ENCODE measurements at regions not wholly inside any gene's neighbourhood (a gene's known extent, or its start where the extent isn't known, plus 50 kb on each side); places are given as distances from the start of the nearest gene placed in this dataset.

DNA sequence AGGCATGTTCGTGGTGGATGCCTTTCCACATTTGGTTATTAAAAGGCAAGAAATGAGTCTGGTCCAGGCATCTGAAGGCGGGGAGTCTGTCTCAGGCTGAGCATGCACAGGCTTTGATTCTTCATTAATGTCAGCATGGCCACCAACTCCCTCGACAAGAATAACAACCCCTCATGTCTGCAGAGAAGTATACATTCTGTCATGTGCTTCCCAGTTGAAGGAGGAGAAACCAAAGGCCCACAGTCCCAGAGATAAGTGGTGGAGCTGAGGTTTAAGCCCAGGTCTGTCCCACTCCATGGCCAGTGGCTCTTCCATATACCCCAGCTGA lies 61.6 kb upstream of the LAPTM5 start:
- TF ChIP-seq TCF12 (IDR thresholded peaks at IDR 0.05; ENCODE audit: low read depth), result no peak
- no peak for TF ChIP-seq TEAD4 (IDR thresholded peaks at IDR 0.05)
- TF ChIP-seq, protein P1, sequence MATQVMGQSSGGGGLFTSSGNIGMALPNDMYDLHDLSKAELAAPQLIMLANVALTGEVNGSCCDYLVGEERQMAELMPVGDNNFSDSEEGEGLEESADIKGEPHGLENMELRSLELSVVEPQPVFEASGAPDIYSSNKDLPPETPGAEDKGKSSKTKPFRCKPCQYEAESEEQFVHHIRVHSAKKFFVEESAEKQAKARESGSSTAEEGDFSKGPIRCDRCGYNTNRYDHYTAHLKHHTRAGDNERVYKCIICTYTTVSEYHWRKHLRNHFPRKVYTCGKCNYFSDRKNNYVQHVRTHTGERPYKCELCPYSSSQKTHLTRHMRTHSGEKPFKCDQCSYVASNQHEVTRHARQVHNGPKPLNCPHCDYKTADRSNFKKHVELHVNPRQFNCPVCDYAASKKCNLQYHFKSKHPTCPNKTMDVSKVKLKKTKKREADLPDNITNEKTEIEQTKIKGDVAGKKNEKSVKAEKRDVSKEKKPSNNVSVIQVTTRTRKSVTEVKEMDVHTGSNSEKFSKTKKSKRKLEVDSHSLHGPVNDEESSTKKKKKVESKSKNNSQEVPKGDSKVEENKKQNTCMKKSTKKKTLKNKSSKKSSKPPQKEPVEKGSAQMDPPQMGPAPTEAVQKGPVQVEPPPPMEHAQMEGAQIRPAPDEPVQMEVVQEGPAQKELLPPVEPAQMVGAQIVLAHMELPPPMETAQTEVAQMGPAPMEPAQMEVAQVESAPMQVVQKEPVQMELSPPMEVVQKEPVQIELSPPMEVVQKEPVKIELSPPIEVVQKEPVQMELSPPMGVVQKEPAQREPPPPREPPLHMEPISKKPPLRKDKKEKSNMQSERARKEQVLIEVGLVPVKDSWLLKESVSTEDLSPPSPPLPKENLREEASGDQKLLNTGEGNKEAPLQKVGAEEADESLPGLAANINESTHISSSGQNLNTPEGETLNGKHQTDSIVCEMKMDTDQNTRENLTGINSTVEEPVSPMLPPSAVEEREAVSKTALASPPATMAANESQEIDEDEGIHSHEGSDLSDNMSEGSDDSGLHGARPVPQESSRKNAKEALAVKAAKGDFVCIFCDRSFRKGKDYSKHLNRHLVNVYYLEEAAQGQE (IDR thresholded peaks at IDR 0.05; ENCODE audit: low read depth), result no peak
- TF ChIP-seq RAD21 (IDR thresholded peaks at IDR 0.05; ENCODE audit: low read depth), result no peak
- no peak for TF ChIP-seq YY1 (IDR thresholded peaks at IDR 0.05; ENCODE audit: low read depth)
- no peak for TF ChIP-seq TAF1 (IDR thresholded peaks at IDR 0.05; ENCODE audit: low read depth)
- no peak for TF ChIP-seq FOXM1 (IDR thresholded peaks at IDR 0.05; ENCODE audit: borderline replicate concordance, low read depth)
- no peak for TF ChIP-seq CREB1 (IDR thresholded peaks at IDR 0.05; ENCODE audit: low read depth)
- TF ChIP-seq ZBTB7A (IDR thresholded peaks at IDR 0.05; ENCODE audit: low read depth), result no peak
- TF ChIP-seq EP300 (IDR thresholded peaks at IDR 0.05; ENCODE audit: borderline replicate concordance), result no peak
- TF ChIP-seq, protein P2, sequence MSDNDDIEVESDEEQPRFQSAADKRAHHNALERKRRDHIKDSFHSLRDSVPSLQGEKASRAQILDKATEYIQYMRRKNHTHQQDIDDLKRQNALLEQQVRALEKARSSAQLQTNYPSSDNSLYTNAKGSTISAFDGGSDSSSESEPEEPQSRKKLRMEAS (IDR thresholded peaks at IDR 0.05), result no peak
- no peak for TF ChIP-seq EGR1 (IDR thresholded peaks at IDR 0.05)
- TF ChIP-seq, protein P3, sequence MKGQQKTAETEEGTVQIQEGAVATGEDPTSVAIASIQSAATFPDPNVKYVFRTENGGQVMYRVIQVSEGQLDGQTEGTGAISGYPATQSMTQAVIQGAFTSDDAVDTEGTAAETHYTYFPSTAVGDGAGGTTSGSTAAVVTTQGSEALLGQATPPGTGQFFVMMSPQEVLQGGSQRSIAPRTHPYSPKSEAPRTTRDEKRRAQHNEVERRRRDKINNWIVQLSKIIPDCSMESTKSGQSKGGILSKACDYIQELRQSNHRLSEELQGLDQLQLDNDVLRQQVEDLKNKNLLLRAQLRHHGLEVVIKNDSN (IDR thresholded peaks at IDR 0.05), result no peak
- no peak for TF ChIP-seq NFIC (IDR thresholded peaks at IDR 0.05)
- TF ChIP-seq CEBPB (IDR thresholded peaks at IDR 0.05), result no peak

DNA sequence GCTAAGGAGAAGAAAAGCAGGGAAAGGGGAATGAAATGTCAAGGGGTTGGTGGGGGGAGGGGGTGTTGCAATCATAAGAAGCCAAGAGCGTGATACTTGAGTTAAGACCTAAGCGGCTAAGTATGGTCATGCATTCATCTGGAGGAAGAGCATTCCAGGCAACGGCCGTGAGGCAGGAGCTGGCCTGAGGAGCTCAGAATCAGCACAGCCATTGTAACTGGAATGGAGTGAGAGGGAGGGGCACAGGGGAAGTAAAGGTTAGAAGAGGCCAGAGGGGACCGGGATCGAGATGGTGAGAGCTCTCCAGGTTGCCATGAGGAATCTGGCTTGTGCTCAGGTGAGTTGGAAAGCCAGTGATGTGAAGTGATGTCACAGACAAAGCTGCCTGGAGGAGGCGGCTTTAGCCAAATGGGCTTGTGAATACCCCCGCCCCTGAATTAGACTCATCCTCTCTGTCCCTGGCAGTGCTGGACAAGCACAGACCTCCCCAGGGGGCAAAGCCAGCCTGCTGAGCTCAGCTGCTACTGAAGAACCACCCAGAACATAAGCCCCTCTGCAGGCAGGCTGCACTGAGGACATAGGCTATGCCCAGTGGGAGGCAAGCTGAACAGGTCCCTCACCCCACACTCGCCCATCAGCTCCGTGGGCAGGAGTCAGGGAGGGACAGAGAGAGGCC lies 61.1 kb upstream of the LAPTM5 start:
- TF ChIP-seq, protein P1 (IDR thresholded peaks at IDR 0.05; ENCODE audit: low read depth), result no peak
- TF ChIP-seq, protein P3 (IDR thresholded peaks at IDR 0.05), result no peak
- TF ChIP-seq EP300 (IDR thresholded peaks at IDR 0.05; ENCODE audit: borderline replicate concordance) (no peak), FOXM1 (IDR thresholded peaks at IDR 0.05; ENCODE audit: borderline replicate concordance, low read depth) (no peak), YY1 (IDR thresholded peaks at IDR 0.05; ENCODE audit: low read depth) (no peak)

DNA sequence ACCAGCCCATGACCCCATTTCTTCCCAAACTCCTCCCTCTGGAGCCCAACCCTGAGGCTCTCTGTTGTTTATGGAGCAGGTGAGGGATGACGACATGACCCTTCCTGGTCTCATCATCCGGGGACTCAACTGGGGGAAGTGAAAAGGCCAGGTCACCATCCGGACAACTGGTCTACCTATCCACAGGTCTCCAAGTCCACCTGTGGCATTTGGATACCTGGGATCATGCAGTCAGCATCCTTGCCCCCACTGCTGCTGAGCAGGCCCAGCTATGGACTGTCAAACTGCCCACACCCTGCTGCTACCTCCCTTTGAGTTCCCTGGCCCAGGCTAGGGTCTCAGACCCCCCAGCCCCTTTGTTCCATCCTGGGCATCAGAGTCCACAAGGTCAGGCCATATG lies 60.0 kb upstream of the LAPTM5 start:
- no peak for TF ChIP-seq ZBTB7A (IDR thresholded peaks at IDR 0.05; ENCODE audit: low read depth)
- TF ChIP-seq, protein P1 (IDR thresholded peaks at IDR 0.05; ENCODE audit: low read depth), result no peak
- no peak for TF ChIP-seq TAF1 (IDR thresholded peaks at IDR 0.05; ENCODE audit: low read depth)
- TF ChIP-seq RAD21 (IDR thresholded peaks at IDR 0.05; ENCODE audit: low read depth), result no peak
- TF ChIP-seq YY1 (IDR thresholded peaks at IDR 0.05; ENCODE audit: low read depth), result no peak
- TF ChIP-seq NFIC (IDR thresholded peaks at IDR 0.05), result no peak
- no peak for TF ChIP-seq CEBPB (IDR thresholded peaks at IDR 0.05)
- no peak for TF ChIP-seq EGR1 (IDR thresholded peaks at IDR 0.05)
- TF ChIP-seq TCF12 (IDR thresholded peaks at IDR 0.05; ENCODE audit: low read depth), result no peak
- no peak for TF ChIP-seq FOXM1 (IDR thresholded peaks at IDR 0.05; ENCODE audit: borderline replicate concordance, low read depth)

DNA sequence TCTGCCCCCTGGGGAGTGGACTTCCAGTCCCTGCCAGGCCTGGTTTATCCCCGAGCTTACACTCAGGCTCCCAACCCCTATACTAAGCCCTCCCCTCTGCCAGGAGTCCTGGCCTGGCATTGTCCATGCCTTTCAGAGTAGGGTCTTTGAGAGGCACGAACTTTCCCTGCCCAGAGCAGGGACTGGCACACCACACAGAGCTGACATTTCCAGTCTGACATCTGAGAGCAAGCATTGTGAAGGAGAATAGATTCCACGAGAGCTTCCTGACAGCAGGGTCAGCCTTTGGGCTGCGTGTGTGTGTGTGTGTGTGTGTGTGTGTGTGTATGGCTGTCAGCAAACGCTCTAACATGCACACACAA lies 59.5 kb upstream of the LAPTM5 start:
- TF ChIP-seq TAF1 (IDR thresholded peaks at IDR 0.05; ENCODE audit: low read depth), result no peak

DNA sequence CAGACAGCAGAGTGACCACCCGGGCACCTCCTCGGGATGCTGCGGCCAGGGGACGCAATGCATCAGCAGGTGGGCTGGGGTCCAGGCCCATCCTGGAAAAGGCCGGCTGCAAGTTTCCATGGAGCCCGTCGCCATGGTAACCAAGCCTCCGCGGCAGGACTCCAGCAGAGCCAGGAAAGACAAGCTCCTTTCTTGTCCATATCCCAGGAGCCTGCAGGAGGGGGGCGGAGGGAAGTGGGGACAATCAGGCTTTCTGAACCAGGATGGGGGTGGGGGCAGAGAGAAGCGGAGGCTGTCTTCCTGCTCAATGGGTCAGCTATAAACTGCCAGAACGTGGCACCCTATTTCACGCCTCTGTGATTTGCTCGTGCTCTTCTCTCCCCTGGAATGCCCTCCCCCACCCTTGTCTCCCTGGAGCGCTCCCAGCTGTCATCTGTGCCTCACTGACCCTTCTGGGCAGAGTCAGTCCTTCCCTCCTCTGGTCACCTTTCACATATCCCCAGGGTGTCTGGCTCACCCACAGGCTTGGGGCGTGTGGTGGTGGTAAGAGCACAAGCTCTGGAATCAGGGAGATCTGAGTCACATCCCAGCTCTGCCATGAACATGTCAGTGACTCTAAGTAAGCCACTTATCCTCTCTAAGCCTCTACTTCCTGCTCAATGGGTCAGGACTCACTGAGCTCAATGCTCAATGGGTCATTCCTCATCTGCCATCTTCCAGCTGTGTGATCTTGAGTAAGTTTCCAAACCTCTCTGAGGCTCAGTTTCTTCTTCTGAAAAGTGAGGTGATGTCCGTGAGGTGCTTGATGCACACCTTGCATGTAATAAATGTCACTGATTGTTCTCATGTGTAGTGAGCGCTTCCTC lies 58.9 kb upstream of the LAPTM5 start:
- TF ChIP-seq TEAD4 (IDR thresholded peaks at IDR 0.05), result peak; percentile 20; the same call in 1 of the 2 replicates
- TF ChIP-seq, protein P1 (IDR thresholded peaks at IDR 0.05; ENCODE audit: low read depth), result no peak
- TF ChIP-seq ZBTB7A (IDR thresholded peaks at IDR 0.05; ENCODE audit: low read depth), result peak; percentile 39; the same call in 1 of the 2 replicates
